VCaP (cell line): ENCODE measurements at regions not wholly inside any gene's neighbourhood (a gene's known extent, or its start where the extent isn't known, plus 50 kb on each side); places are given as distances from the start of the nearest gene placed in this dataset.
A peak's percentile ranks its signal among the peaks of the same experiment; 100 is the strongest.
"Not testable (repeated sequence)": the region's sequence is repeated elsewhere in the genome, so short reads cannot be mapped to it uniquely, and the experiment has no call there.

Experiments used
- H3K27ac ChIP-seq: fragments of 450-650 bp; 2 replicates; pipeline ENCODE4 v1.5.1; 2017
- CTCF ChIP-seq: fragments of 450-650 bp; conservative IDR thresholded peaks from 2 replicates; pipeline ENCODE4 v1.5.1; 2017; ENCODE audit warnings: mild to moderate bottlenecking, moderate library complexity

GRCh38 chr14:101292448-101292847 lies 268.8 kb upstream of the DIO3 start:
- no peak for TF ChIP-seq CTCF

GRCh38 chr14:101293605-101294004 lies 267.7 kb upstream of the DIO3 start:
- H3K27ac ChIP-seq: no peak overlapping the region
- TF ChIP-seq CTCF: no peak

More at GRCh38 chr14:101292448-101292847, 268.8 kb upstream of the DIO3 start:
- peak overlapping the region; percentile 54 for H3K27ac ChIP-seq

GRCh38 chr14:101294136-101294535 lies 267.2 kb upstream of the DIO3 start:
- no peak for TF ChIP-seq CTCF
- no peak overlapping the region for H3K27ac ChIP-seq

GRCh38 chr14:101299781-101300180 lies 261.5 kb upstream of the DIO3 start:
- H3K27ac ChIP-seq: not testable (repeated sequence)

GRCh38 chr14:101301011-101301410 lies 260.3 kb upstream of the DIO3 start:
- no peak for TF ChIP-seq CTCF
- H3K27ac ChIP-seq: no peak overlapping the region

GRCh38 chr14:101307162-101307561 lies 254.1 kb upstream of the DIO3 start:
- H3K27ac ChIP-seq: not testable (repeated sequence)

GRCh38 chr14:101311186-101311585 lies 250.1 kb upstream of the DIO3 start:
- H3K27ac ChIP-seq: not testable (repeated sequence)

GRCh38 chr14:101313268-101313667 lies 248.0 kb upstream of the DIO3 start:
- no peak for TF ChIP-seq CTCF
- no peak overlapping the region for H3K27ac ChIP-seq

GRCh38 chr14:101315802-101316296 lies 245.4 kb upstream of the DIO3 start:
- no peak for TF ChIP-seq CTCF
- H3K27ac ChIP-seq: no peak overlapping the region
